ENCODE measurements at regions not wholly inside any gene's neighbourhood (a gene's known extent, or its start where the extent isn't known, plus 50 kb on each side); places are given as distances from the start of the nearest gene placed in this dataset.
"Not testable (repeated sequence)": the region's sequence is repeated elsewhere in the genome, so short reads cannot be mapped to it uniquely, and the experiment has no call there.

DNA sequence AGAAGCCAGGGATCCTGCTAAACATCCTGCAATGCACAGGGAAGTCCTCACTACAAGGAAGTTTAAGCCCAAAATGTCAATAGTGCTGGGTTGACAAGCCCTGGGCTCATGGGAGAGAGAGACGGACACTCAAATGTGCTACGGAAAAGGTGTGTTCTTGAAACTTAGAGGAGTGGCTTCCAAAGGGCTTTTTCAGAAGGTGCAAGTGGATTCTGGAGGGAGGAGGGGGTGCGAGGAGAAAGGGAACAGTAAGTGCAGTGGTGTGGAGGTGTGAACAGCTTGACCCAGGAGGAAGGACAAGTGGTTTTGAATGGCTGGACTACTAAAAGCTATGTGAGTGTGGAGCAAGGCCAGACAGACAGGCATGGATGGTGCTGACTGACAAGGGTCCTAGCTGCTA lies 50.4 kb upstream of the CECR2 start:
- no peak for DNase-seq (ENCODE audit: low read depth in 2 of 2, low spot score in 1 of 2)

DNA sequence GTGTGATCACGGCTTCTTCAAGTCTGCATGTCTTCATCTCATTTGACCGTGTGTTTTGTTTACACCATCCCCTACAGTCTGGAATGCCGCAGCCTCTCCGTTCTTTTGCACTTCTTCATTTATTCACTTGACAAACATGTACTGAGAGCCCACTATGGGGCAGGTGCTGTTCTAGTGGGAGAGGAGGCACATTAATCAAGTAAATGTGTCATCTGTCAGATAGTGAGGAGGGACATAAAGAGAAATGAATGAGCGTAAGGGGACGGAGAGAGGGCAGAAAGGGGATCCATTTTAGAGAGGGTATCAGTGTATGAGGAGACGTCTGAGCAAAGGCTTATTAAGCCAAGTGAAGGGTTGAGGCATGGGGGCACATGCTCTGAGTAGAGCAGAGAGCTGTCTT lies 54.0 kb upstream of the CECR2 start:
- no peak for DNase-seq (ENCODE audit: low read depth in 2 of 2, low spot score in 1 of 2)

DNA sequence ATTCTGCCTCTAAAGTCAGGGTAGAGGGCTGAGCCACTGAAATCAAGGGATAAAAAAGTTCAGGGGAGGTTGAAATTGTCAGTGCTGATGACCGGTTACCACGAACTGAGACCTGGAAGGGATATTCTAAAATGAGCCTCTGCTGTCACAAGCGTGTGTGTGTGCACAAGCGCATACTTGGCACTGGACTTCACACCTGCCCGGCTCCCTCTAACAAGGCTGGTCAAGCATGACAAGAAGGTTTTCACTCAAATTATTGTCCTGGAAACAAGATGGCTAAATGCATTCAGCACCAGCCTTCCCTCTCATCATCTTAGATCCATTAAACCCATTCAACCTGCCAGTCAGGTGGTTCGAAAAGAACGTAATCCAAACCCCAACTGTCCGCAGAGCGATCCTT lies 54.8 kb upstream of the CECR2 start:
- DNase-seq (ENCODE audit: low read depth in 2 of 2, low spot score in 1 of 2) = no peak

DNA sequence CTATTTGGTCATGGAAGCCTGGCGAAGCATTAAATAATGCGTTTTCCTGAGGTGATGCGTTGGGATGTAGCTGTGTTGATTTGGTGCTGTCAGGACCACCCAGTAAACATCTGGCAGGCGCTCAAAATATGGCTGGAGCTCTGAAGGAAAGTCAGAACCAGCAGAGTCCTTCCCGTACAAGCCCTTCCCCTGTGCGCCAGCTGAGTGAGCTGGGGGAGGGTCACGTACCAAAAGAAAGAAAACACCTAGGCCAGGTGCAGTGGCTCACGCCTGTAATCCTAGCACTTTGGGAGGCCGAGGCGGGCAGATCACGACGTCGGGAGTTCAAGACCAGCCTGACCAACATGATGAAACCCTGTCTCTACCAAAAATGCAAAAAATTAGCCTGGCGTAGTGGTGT lies 55.6 kb upstream of the CECR2 start:
- no peak for DNase-seq (ENCODE audit: low read depth in 2 of 2, low spot score in 1 of 2)

DNA sequence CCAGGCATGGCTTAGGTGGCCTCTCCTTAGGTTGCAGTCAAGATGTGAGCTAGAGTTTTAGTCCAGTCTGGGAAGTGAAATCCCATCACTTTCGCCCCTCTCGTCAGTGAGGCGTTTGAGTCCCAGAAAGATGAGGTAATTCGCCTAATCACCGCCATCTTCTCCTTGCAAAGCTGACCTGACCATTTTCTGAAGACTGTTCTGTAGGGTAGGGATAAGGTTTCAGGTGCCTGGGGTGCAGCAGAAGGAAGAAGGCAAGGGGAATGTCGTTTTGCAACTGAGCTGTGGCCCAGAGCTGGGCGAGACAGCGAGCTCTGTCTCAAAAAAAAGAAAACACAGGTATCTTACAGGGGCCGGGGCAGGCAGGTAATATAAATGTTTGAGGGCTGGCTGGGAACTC lies 61.7 kb upstream of the CECR2 start:
- DNase-seq (ENCODE audit: low read depth in 2 of 2, low spot score in 1 of 2) = no peak

DNA sequence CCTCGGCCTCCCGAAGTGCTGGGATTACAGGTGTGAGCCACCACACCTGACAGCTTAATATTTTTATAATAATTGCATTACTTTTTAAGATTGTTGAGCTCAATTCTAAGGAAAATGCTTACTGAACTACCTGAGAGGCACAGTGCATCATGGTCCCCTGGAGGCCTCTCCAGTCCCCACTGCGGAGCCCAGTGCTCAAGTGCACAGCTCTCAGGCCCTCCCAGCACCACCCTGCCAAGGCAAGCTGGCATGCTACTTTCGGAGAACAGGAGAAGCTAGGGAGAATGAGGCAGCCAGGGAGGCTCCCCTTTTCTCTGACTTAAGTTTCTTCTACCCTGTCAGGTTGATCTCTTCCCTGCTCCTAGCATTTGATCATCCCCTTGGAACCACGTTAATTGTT lies 64.2 kb upstream of the CECR2 start:
- no peak for DNase-seq (ENCODE audit: low read depth in 2 of 2, low spot score in 1 of 2)

DNA sequence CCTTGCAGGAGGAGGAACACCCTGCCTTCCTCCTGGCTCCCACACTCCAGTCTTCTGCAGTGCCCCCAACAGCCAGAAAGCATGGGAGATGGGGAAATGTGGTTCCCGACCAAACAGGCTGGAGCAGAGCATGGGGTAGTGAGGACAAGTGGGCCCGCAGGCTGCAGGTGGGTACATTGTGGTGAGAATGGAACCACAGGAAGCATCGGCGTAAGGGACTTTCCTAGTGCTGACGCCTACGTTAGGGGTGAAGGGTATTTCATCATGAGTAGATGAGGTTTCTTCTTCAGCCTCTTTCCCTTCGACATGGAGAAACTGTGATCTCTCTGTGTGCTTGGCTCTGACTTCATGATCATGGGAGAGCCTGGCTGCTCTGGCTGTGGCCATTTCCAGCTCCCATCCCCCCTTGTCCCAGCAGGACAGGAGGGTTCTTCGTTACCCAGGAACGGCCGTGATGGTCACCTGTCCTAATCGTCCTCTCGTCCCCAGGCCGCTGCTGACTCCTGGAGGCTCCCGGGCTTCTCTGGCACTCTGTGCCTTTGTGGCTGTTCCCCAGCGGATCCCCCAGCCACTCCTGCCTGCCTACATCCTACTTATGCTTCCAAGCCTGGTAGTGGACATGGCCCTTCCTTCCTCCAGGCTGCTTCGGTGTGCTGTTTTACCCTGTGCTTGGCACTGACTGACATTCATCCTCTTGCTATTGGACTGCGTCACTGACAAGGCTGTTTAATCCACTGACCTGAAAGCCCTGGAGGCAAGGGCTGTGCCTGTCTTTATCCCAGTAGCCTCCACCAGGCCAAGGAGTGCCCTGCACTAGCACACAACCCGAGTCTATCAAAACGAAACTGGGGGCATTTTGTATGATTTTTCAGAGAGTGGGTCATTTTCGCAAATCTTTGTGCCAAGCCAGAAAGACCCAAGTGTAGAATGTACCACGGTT lies 65.2 kb upstream of the CECR2 start:
- peak in 1 of 2 donors; percentile 19 for DNase-seq (ENCODE audit: low read depth in 2 of 2, low spot score in 1 of 2)

DNA sequence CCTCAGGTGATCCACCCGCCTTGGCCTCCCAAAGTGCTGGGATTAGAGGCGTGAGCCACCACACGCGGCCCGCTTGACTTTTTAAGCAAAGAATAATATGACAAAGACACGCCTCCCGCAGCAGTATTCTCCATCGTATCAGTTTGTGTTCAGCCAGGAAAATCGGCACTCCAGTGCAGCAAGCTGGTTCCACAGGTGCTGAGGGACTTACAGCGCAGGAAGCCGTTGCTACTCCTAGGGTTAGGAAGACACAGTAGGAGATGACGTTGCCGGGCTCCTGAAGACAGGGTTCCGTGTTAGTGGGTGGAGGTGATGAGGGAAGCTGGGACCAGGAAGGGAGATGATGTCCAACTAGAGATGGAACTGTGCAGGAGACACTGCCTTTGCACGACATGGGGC lies 65.8 kb upstream of the CECR2 start:
- DNase-seq (ENCODE audit: low read depth in 2 of 2, low spot score in 1 of 2) = no peak

DNA sequence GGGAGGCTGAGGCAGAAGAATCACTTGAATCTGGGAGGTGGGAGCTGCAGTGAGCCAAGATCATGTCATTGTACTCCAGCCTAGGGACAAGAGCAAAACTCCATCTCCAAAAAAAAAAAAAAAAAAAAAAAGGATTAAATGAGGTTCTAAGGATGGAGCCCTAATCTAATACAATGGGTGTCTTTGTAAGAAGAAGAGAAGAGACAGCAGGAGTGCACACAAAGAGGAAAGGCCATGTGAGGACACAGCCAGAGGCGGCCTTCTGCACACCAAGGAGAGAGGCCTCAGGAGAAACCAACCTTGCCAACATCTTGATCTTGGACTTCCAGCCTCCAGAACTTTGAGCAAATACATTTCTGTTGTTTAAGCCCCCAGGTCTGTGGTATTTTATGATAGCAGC lies 66.6 kb upstream of the CECR2 start:
- no peak for DNase-seq (ENCODE audit: low read depth in 2 of 2, low spot score in 1 of 2)

DNA sequence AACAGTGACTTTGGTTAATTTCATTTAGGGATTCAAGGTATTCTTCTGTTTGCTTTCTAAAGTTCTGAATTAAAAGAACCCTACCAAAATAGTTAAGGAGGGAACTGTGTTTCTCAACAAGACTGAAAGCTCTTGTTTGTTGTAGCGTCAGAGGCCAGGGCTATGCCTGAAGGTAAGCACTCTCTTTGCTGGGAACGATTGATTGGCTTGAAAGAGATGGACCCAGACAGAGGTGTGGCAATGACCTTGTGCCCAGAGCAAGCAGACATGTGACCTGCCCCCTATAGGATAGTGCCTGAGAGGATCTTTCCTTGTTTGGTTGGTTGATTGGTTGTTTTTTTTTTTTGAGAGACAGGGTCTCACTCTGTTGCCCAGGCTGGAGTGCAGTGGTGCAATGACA lies 68.3 kb upstream of the CECR2 start:
- DNase-seq (ENCODE audit: low read depth in 2 of 2, low spot score in 1 of 2) = no peak

DNA sequence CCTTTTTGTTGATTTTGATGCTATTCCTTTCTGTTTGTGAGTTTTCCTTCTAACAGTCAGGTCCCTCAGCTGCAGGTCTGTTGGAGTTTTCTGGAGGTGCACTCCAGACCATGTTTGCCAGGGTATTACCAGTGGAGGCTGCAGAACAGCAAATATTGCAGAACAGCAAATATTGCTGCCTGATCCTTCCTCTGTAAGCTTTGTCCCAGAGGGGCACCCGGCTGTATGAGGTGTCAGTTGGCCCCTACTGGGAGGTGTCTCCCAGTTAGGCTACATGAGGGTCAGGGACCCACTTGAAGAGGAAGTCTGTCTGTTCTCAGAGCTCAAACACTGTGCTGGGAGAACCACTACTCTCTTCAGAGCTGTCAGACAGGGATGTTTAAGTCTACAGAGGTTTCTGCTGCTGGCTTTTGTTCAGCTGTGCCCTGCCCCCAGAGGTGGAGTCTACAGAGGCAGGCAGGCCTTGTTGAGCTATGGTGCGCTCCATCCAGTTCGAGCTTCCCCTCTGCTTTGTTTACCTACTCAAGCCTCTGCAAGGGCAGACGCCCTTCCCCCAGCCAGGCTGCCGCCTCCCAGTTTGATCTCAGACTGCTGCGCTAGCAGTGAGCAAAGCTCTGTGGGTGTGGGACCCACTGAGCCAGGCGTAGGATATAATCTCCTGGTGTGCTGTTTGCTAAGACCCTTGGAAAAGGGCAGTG lies 70.3 kb upstream of the CECR2 start:
- DNase-seq (ENCODE audit: low read depth in 2 of 2, low spot score in 1 of 2) = not testable (repeated sequence)

DNA sequence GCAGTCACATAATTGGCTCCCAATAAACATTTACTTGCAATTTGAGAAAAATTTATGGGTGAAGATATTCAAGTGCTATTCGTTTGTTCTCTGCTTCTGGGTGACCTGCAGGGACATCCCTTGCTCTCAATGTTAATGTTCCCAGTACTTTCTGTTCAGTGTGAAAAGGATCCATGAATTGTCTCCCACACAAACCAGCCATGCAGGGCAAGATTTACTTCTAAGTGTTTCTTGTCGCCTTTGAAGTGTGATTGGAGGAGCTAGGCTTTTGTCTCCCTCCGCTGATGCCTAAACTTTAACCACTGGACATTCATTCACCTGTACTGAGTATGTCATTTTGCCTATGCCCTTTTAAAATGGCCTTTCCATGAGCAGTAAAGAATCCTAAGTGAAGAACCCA lies 66.4 kb upstream of the ADA2 start:
- no peak for DNase-seq (ENCODE audit: low read depth in 2 of 2, low spot score in 1 of 2)

DNA sequence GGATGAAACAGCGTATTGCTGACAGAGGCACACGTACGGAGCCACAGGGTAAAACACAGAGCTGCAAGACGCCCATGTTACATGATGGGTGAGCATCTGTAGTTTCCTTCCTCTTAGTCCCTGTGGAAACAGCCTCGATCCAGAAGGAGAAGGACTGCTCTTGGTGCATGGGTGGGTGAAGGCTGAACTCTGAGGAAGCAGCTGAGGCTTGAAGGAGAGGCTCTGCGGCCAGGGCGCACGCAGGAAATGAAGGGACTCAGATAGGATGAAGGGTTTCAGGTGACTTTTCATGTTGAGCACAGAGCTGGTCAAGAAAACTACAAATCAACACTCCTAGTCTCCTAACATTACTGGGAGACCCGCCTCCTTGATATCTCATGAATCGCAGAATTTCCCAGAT lies 65.7 kb upstream of the ADA2 start:
- DNase-seq (ENCODE audit: low read depth in 2 of 2, low spot score in 1 of 2) = no peak

DNA sequence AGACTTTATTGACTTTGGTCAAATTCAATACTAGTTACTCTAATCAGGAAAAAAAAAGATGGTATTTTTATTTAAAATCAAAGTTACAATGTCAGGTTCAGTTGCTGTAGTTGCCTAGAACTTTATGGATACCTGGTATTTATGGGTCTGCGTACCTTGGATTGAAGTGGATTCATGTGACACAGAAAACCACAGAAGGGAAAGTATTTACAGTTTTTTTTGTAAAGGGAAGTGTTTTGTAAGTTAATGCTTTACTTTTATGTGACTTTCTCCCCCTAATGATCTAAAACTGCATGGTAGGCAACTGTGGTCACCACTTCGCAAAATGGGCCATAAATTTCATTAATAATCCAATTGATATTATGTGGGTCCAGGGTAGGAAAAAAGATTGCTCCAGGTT lies 65.2 kb upstream of the ADA2 start:
- DNase-seq (ENCODE audit: low read depth in 2 of 2, low spot score in 1 of 2) = no peak

DNA sequence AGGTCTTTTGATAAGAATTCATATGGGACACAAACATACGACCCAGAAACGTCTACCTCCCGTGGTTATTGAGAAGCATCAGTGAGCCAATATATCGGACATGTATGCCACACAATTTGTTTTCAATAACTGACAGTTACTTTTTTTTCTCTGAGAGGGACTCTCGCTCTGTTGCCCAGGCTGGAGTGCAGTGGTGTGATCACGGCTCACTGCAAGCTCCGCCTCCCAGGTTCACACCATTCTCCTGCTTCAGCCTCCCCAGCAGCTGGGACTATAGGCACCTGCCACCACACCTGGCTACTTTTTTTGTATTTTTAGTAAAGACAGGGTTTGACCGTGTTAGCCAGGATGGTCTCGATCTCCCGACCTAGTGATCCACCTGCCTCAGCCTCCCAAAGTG lies 64.6 kb upstream of the ADA2 start:
- not testable (repeated sequence) for DNase-seq (ENCODE audit: low read depth in 2 of 2, low spot score in 1 of 2)

DNA sequence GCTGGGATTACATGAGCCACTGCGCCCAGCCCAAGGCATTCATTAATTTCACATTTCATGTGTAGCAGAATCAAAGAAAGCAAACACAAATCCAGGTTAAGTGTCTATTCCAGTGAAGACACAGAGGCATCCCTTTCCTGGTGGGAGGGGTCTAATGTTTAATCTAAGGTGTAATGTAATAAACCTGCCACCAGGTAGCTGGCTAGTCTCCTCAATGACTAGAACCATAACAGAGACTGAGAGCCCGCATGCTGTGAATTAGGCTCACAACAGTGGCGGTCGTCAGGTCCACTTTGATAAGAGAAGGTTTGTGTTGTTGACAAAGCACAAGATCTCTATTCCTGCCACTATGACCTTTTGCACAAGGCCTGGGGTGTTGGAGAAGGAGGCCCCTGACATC lies 64.2 kb upstream of the ADA2 start:
- no peak for DNase-seq (ENCODE audit: low read depth in 2 of 2, low spot score in 1 of 2)

DNA sequence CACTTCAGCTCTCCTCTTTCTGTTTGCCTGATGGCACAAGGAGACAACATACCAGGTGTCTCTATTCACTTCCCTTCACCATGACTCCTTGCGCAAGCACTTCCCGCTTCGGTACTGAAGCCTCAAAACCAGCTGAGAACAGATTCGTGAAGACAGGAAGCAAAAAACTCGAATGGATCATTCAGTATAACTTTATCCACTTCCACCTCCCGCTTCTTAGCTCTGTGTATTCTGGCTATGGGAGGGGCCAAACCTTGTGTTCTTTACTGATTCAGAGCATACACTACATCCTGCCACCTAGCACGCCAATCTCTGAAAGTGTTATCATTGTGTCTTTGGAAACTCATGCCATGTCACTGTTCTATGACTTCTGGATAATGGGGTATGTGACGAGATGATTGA lies 62.2 kb upstream of the ADA2 start:
- no peak for DNase-seq (ENCODE audit: low read depth in 2 of 2, low spot score in 1 of 2)

DNA sequence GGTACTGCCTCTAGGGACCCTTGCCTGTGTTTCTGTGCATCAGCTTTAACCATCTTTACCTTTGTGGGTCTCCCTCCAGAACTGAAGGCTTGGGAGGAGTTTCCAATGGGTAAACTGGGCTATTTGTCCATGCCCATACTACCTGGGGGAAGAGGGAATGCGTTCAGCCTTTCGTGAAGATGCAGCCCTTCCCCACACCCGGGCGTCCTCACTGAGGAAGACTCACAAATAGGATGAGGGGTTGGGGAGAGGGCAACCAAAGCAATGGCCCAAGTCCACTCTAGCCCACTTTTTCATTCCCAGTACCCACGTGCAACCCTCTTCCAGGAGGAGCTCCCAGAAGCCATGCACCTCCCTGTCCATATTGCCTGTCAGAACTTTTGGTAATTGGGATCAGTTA lies 61.8 kb upstream of the ADA2 start:
- no peak for DNase-seq (ENCODE audit: low read depth in 2 of 2, low spot score in 1 of 2)

DNA sequence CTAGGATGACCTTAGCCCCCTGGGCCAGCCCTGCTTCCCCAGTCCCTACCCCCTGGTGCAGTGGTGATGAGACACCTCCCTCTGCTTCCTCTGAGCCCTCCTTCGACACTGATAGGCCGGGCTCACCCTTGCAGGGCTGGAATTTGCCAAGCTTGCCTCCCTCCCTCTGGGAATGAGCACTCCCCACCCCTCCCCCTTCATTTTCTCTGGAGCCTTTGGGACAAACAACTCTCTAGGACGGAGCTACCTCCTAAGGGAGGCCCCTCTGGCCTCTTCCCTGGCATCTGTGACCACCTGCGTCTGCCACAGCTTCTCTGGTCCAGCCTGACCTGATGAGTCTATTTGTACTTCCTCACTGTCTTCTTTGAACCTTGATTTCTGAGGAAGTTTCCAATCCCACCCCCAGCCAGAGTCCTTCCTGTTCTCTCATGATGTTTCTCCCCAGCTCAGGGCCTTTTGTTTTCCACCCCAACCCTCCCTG lies 53.3 kb upstream of the ADA2 start:
- DNase-seq (ENCODE audit: low read depth in 2 of 2, low spot score in 1 of 2) = no peak

DNA sequence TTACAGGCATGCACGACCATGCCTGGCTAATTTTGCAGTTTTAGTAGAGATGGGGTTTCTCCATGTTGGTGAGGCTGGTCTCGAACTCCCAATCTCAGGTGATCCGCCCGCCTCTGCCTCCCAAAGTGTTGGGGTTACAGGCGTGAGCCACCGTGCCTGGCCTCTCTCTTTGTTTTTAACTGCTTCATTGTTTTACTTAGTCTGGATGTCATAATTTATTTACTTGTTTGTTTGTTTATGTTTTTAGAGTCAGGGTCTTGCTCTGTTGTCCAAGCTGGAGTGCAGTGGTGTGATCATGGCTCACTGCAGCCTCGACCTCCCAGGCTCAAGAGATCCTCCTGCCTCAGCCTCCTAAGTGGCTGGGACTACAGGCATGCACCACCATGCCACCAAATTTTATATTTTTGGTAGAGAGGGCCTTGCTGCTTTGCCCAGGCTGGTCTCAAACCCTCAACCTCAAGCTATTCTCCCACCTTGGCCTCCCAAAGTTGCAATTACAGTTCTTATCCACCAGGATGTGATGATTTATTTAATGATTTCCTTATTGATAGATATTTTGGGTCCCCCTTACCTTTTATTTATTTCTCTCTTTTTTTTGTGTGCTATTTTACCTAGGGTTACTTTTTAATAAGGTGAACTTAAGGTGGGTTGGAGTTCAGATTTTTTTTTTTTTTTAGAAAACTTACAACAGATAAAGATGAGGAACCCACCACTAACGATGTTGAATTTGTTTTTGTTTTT lies 52.6 kb upstream of the ADA2 start:
- DNase-seq (ENCODE audit: low read depth in 2 of 2, low spot score in 1 of 2) = no peak

DNA sequence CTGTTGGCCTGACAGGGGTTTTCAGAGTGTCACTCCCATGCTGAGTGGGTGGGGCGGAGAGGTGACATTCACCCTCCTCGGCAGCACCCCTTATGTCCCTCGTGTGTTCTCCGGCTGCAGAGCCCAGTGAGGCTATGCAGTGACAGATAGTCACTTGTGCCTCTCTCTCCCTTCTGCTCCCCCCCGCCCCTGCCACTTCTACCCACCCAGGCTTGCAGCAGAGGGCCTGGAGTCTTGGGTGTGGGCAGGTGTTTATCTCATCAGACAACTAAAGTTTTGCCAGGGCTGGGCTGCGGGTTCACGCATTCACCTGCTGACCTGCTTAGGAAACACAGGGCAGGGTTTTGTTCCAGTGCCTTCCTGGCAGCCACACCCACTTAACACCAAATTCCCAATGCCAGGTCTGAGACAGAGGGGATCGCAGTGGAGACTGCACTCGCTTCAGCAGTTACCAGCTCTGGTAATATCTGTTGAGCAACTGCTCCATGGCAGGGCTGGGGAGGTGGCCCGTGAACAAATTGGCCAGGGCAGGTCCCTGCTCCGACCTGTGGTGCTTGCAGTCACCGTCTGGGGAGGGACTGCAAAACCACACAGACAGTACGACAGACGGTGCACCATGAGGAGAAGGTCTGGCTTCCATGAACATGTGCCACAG lies 50.5 kb upstream of the ADA2 start:
- DNase-seq (ENCODE audit: low read depth in 2 of 2, low spot score in 1 of 2) = no peak

Measured in stimulated activated CD8-positive, alpha-beta memory T cell treated with anti-CD3 and anti-CD28 coated beads, Interleukin-4, amount 100 ng/mL, for 4 hours (primary cell).